Activated CD4-positive, alpha-beta T cell treated with anti-CD3 and anti-CD28 coated beads for 36 hours (primary cell): ENCODE measurements at regions not wholly inside any gene's neighbourhood (a gene's known extent, or its start where the extent isn't known, plus 50 kb on each side); places are given as distances from the start of the nearest gene placed in this dataset.

Experiments
- ATAC-seq: fragments of 200-7000 bp; cut with Tn5 transposase; one replicate; pipeline ENCODE4 v1.10.0; 2021; ENCODE audit warnings: mild to moderate bottlenecking, moderate library complexity
- CTCF ChIA-PET: fragments of 350-600 bp; sonication (Branson Sonifier 250); formaldehyde crosslinking; loops from one replicate; lab custom pipeline; 2021; ENCODE audit warnings: antibody characterized with exemption; lab: Charles Lee
- POLR2A ChIA-PET: fragments of 350-600 bp; sonication (Branson Sonifier 250); formaldehyde crosslinking; loops from one replicate; lab custom pipeline; 2021; ENCODE audit warnings: antibody characterized with exemption, inconsistent platforms; lab: Charles Lee
- DNase-seq: peaks from one replicate; pipeline ENCODE4 v3.0.0-alpha.2; 2020
- H3K27ac Mint-ChIP-seq: one replicate; pipeline ENCODE4 v1.8.0; 2021; ENCODE audit warnings: mixed read lengths
- H3K27me3 Mint-ChIP-seq: one replicate; pipeline ENCODE4 v1.8.0; 2021; ENCODE audit warnings: mixed read lengths
- H3K36me3 Mint-ChIP-seq: one replicate; pipeline ENCODE4 v1.8.0; 2021; ENCODE audit warnings: low read depth, mixed read lengths
- H3K4me1 Mint-ChIP-seq: one replicate; pipeline ENCODE4 v1.8.0; 2021; ENCODE audit warnings: mixed read lengths
- H3K4me3 Mint-ChIP-seq: one replicate; pipeline ENCODE4 v1.8.0; 2021; ENCODE audit warnings: mild to moderate bottlenecking, moderate library complexity, mixed read lengths
- H3K9me3 Mint-ChIP-seq: one replicate; pipeline ENCODE4 v1.8.0; 2021; ENCODE audit warnings: low read depth, mixed read lengths
- intact Hi-C, 2 experiments: fragments of 100-400 bp; cut with DNase I in 1 of 2; cut with micrococcal nuclease in 1 of 2; formaldehyde crosslinking; loops; one replicate each; pipeline versions ENCODE4 v1.14.2 to v1.15.1; 2022 to 2024; cut with DNase I, micrococcal nuclease

DNA sequence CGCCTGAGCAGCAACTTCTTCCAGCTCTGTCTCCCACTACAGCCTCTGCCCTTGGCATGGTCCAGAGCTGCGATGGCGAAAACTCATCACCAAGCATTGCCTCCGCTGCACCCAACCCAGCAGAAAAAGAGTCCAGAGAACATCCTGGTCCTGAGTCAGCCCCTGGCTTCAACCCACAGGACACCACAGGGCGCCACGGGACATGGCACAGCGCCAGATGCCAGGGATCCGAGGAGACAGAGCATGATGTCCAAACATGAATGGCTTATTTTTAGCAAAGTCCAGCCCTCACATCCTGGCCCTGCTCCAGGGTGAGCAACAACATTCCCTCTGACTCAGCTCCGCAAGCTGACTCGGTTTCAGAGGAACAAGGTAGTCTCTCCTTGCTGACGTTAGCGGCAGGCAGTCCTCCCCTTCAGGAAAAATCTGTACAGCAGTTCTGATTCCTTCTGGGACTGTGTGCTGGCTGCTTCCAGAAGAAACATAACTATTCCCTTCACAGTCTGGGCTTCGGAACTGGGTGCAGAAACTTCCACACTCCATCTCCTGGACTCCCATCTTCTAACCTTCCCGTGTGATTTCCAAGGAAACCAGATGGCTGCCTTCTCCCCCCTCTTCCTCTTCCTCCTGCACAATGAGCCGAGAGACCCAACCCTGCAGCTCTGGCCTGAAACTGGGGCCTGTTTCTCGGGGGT is 131.3 kb downstream of the TOMM20 start:
- H3K36me3 Mint-ChIP-seq, result no peaks in the 10 kb centered on the region
- ChIA-PET POLR2A (no interaction called here), CTCF (interaction anchor here (0.6 kb wide), 1 partner anchor 210 kb away, joined by 3 read pairs; no protein-coding TSS in a partner anchor)
- no peak for ATAC-seq
- no peak for DNase-seq
- no peaks in the 10 kb centered on the region for H3K27me3 Mint-ChIP-seq
- H3K4me1 Mint-ChIP-seq, result peaks cover 7% of the 10 kb centered on the region
- H3K9me3 Mint-ChIP-seq, result no peaks in the 10 kb centered on the region
- no peak overlapping the region for H3K4me3 Mint-ChIP-seq
- intact Hi-C loops, result no loop called here
- H3K27ac Mint-ChIP-seq, result no peak overlapping the region

- ATAC-seq (no peak), DNase-seq (no peak)
- H3K9me3 Mint-ChIP-seq, result peaks cover under 1% of the 10 kb centered on the region
- ChIA-PET CTCF (interaction anchor here (0.5 to 1.0 kb wide), 2 partner anchors 225 to 870 kb away, joined by 3 read pairs; partner anchors contain the start of gene LYST), POLR2A (no interaction called here)
- no peak overlapping the region for H3K27ac Mint-ChIP-seq
- H3K4me1 Mint-ChIP-seq, result peaks cover 12% of the 10 kb centered on the region
- no peak overlapping the region for H3K4me3 Mint-ChIP-seq
- intact Hi-C loops, result no loop called here
- H3K27me3 Mint-ChIP-seq, result no peaks in the 10 kb centered on the region
- peaks cover under 1% of the 10 kb centered on the region for H3K36me3 Mint-ChIP-seq
Observed at GRCh38 chr1:234996245-234996757, 132.3 kb downstream of the TOMM20 start.

- H3K9me3 Mint-ChIP-seq, result peaks cover 2% of the 10 kb centered on the region
- H3K27ac Mint-ChIP-seq, result peak overlapping the region; percentile 42
- peaks cover 26% of the 10 kb centered on the region for H3K4me1 Mint-ChIP-seq
- H3K36me3 Mint-ChIP-seq, result peaks cover 4% of the 10 kb centered on the region
- no peak for ATAC-seq
- intact Hi-C loops, result no loop called here
- no peaks in the 10 kb centered on the region for H3K27me3 Mint-ChIP-seq
- ChIA-PET POLR2A (no interaction called here), CTCF (interaction anchor here (0.6 kb wide), 1 partner anchor 238 kb away, joined by 3 read pairs; no protein-coding TSS in a partner anchor)
- DNase-seq, result no peak
- no peak overlapping the region for H3K4me3 Mint-ChIP-seq
Observed at GRCh38 chr1:234994436-234995295, 134.0 kb downstream of the TOMM20 start.

DNA sequence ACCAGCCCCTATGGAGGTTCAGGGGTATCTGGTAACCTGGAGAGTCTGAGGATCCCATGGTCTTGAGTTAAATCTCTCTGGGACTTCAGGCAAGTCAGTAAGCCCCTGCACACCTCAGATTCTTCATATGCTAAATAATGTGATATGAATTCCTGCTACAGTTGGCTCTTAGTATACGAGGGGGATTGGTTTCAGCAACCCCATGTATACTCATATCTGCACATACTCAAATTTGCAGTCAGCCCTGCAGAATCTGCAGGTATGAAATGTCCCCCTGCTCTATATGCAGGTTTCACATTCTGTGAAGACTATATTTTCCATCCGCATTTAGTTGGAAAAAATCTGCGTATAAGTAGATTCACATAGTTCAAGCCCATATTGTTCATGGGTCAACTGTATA is 136.6 kb downstream of the TOMM20 start:
- Mint-ChIP-seq H3K9me3 (peaks cover 2% of the 10 kb centered on the region), H3K4me3 (no peak overlapping the region), H3K27me3 (no peaks in the 10 kb centered on the region), H3K27ac (peak overlapping the region; percentile 62), H3K4me1 (peaks cover 52% of the 10 kb centered on the region), H3K36me3 (peaks cover 7% of the 10 kb centered on the region)
- ATAC-seq, result peak; percentile 39
- no peak for DNase-seq
- ChIA-PET CTCF (no interaction called here), POLR2A (no interaction called here)
- intact Hi-C loops, result no loop called here

DNA sequence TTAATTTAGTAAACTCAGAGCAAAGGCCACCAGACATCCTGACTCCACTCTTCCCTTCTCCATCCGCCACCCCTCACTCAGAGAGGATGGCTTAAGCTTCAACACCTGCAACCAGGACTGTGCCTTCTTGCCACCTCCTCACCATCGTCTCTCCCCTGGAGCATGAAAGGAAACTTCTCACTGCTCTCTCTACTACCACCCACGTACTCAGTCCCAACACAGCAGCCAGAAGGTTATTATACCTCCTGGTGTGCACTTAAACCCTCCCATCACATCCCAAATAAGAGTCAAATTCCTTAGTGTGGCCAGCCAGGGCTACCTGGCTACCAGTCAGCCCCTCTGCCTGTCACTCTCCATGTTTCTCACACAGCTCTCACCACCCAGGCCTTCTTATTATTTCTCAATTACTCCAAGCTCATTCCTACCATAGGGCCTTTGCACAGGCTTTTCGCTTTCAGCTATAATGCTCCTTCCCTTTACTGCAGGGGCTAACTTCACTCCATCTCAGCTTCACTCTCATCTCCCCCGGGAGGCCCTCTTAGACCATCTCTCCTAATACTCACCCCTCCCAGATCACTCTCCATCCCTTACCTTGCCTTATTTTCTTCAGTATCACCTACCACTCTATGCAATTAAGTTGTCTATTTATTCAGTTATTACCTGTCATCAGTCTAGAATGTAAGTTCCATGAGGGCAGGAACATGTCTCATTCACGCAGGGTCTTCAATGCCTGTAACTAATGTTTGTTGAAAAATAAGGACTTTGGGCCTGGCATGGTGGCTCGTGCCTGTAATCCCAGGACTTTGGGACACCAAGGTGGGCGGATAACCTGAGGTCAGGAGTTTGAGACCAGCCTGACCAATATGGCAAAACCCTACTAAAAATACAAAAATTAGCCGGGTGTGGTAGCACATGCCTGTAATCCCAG is 137.5 kb downstream of the TOMM20 start:
- H3K27ac Mint-ChIP-seq, result peak overlapping the region; percentile 76
- CTCF ChIA-PET, result interaction anchor here (0.6 kb wide), 1 partner anchor 34 kb away, joined by 3 read pairs; no protein-coding TSS in a partner anchor
- no peak overlapping the region for H3K4me3 Mint-ChIP-seq
- DNase-seq (peak; percentile 35), ATAC-seq (no peak)
- peaks cover 60% of the 10 kb centered on the region for H3K4me1 Mint-ChIP-seq
- POLR2A ChIA-PET, result interaction anchor here (0.6 kb wide), 1 partner anchor 26 kb away, joined by 10 read pairs; no protein-coding TSS in a partner anchor
- intact Hi-C loops, result no loop called here
- no peaks in the 10 kb centered on the region for H3K27me3 Mint-ChIP-seq
- H3K9me3 Mint-ChIP-seq, result peaks cover 2% of the 10 kb centered on the region
- H3K36me3 Mint-ChIP-seq, result peaks cover 7% of the 10 kb centered on the region

GRCh38 chr1:234990328-234990675 is 138.3 kb downstream of the TOMM20 start:
- Mint-ChIP-seq H3K36me3 (peaks cover 7% of the 10 kb centered on the region), H3K9me3 (peaks cover 2% of the 10 kb centered on the region), H3K4me3 (no peak overlapping the region), H3K27ac (peak overlapping the region; percentile 76), H3K27me3 (no peaks in the 10 kb centered on the region), H3K4me1 (peaks cover 60% of the 10 kb centered on the region)
- ChIA-PET POLR2A (interaction anchor here (0.6 kb wide), 1 partner anchor 25 kb away, joined by 10 read pairs; no protein-coding TSS in a partner anchor), CTCF (interaction anchor here (1.8 kb wide), 1 partner anchor 12 kb away, joined by 7 read pairs; no protein-coding TSS in a partner anchor)
- ATAC-seq (no peak), DNase-seq (no peak)
- intact Hi-C loops, result no loop called here

DNA sequence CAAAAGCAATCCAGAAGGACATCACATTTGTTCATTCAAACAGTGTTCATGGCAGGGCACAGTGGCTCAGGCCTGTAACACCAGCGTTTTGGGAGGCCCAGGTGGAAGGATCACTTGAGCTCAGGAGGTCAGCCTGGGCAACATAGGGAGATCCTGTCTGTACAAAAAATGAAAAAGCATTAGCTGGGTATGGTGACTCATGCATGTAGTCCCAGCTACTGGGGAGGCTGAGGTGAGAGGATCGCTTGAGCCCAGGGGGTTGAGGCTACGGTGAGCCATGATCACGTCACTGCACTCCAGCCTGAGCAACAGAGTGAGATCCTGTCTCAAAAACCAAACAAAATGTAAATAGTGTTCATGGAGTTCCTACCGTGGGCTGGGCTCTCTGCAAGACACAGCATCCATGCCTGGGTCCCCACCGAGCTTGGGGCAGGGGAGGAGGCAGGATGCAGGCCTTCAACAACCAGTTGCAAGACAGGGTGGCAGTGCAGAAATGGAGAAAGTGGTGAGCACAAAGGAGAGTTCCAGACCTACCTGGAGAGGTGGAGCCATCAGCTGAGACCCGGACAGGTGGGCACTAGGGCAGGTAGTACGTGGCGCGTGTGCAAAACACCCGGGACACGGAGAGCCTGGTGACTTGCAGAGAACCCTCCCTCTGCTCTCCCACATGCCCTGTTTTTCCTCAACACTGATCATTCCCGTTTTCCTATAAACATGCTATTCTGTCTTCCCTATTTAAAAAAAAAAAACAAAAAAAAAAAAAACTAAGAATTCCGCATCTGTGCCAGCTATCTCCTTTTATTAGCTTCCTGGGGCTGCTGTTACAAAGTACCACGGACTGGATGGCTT is 138.9 kb downstream of the TOMM20 start:
- intact Hi-C loops, result loop anchor here in 1 of 2 experiments (1.0 to 2.0 kb wide), 2 partner anchors 22 to 27 kb away; no protein-coding TSS in a partner anchor
- H3K4me1 Mint-ChIP-seq, result peaks cover 62% of the 10 kb centered on the region
- peak; percentile 40 for ATAC-seq
- H3K36me3 Mint-ChIP-seq, result peaks cover 7% of the 10 kb centered on the region
- ChIA-PET CTCF (interaction anchor here (0.6 to 1.8 kb wide), 6 partner anchors 10 to 64 kb away, joined by 3 to 7 read pairs (median 4); no protein-coding TSS in a partner anchor), POLR2A (interaction anchor here (0.7 to 1.1 kb wide), 3 partner anchors 11 to 26 kb away, joined by 3 to 4 read pairs (median 3); no protein-coding TSS in a partner anchor)
- no peaks in the 10 kb centered on the region for H3K27me3 Mint-ChIP-seq
- H3K27ac Mint-ChIP-seq, result peak overlapping the region; percentile 63
- DNase-seq, result peak; percentile 62
- no peak overlapping the region for H3K4me3 Mint-ChIP-seq
- H3K9me3 Mint-ChIP-seq, result peaks cover 2% of the 10 kb centered on the region

DNA sequence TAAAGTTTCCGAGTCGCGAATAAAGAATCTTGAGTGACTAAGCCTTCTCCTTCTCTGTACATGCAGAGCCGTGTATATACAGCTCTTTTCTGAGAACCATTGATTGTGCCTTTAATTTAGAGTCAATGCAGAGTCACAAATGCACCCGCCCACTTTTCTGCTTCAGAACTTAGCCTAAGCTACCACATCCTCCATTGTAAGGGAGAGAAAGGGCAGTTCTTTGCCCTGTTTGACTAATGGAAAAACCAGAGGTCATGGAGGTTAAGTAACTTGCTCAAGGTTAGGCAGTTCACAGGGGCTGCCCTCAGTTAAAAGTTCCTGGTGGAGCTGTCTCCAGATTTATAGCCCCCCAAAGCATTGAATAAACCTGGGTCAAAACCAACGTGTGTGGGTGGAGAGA is 139.6 kb downstream of the TOMM20 start:
- Mint-ChIP-seq H3K27ac (peak overlapping the region; percentile 63), H3K9me3 (peaks cover 2% of the 10 kb centered on the region), H3K36me3 (peaks cover 7% of the 10 kb centered on the region), H3K4me1 (peaks cover 64% of the 10 kb centered on the region), H3K4me3 (peak overlapping the region; percentile 1), H3K27me3 (no peaks in the 10 kb centered on the region)
- ATAC-seq (peak; percentile 77), DNase-seq (peak; percentile 76)
- POLR2A ChIA-PET, result interaction anchor here (0.7 to 1.1 kb wide), 4 partner anchors 10 to 26 kb away, joined by 3 to 6 read pairs (median 4); no protein-coding TSS in a partner anchor
- CTCF ChIA-PET, result interaction anchor here (0.9 to 1.8 kb wide), 6 partner anchors 10 to 95 kb away, joined by 3 to 7 read pairs (median 4); no protein-coding TSS in a partner anchor
- intact Hi-C loops, result loop anchor here in 1 of 2 experiments (1.0 to 2.0 kb wide), 2 partner anchors 22 to 26 kb away; no protein-coding TSS in a partner anchor

DNA sequence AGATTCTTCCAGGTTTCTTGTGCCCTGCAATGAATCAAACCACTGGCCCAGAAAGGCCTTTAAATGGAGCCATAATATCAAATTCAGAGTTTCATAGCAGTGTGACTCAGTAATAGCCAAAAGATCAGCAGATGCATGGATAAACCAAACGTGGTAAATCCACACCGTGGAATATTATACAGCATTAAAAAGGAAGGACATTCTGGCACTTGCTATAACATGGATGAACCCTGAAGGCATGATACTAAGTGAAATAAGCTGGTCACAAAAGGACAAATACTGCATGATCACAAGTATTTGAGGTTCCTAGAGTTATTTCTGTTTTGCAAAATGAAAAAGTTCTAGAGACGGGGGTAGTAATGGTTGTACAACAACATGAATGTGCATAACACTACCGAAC is 140.1 kb downstream of the TOMM20 start:
- peaks cover 2% of the 10 kb centered on the region for H3K9me3 Mint-ChIP-seq
- H3K4me1 Mint-ChIP-seq, result peaks cover 69% of the 10 kb centered on the region
- H3K4me3 Mint-ChIP-seq, result no peak overlapping the region
- H3K27me3 Mint-ChIP-seq, result no peaks in the 10 kb centered on the region
- DNase-seq (no peak), ATAC-seq (no peak)
- peaks cover 7% of the 10 kb centered on the region for H3K36me3 Mint-ChIP-seq
- peak overlapping the region; percentile 86 for H3K27ac Mint-ChIP-seq
- intact Hi-C loops, result loop anchor here in 1 of 2 experiments (2.0 kb wide), 1 partner anchor 26 kb away; no protein-coding TSS in a partner anchor
- ChIA-PET POLR2A (interaction anchor here (0.7 to 0.9 kb wide), 2 partner anchors 13 to 23 kb away, joined by 3 to 6 read pairs; no protein-coding TSS in a partner anchor), CTCF (interaction anchor here (0.9 to 1.8 kb wide), 6 partner anchors 10 to 95 kb away, joined by 3 to 7 read pairs (median 4); no protein-coding TSS in a partner anchor)
